ENCODE measurements at regions not wholly inside any gene's neighbourhood (a gene's known extent, or its start where the extent isn't known, plus 50 kb on each side); places are given as distances from the start of the nearest gene placed in this dataset.
"Not testable (repeated sequence)": the region's sequence is repeated elsewhere in the genome, so short reads cannot be mapped to it uniquely, and the experiment has no call there.

- TF ChIP-seq CTCF (IDR thresholded peaks at IDR 0.05), result no peak
- DNase-seq (ENCODE audit: low spot score) (no peak), ATAC-seq (ENCODE audit: low FRiP score) (no peak)
These were observed 125.6 kb downstream of the BANF2 start for GRCh38 chr20:17825252-17825959.

- TF ChIP-seq CTCF (IDR thresholded peaks at IDR 0.05), result no peak
- ATAC-seq (ENCODE audit: low FRiP score), result no peak
- no peak for DNase-seq (ENCODE audit: low spot score)
These were observed 125.0 kb downstream of the BANF2 start for GRCh38 chr20:17824676-17825251.

- ATAC-seq (ENCODE audit: low FRiP score) (no peak), DNase-seq (ENCODE audit: low spot score) (no peak)
- no peak for TF ChIP-seq CTCF (IDR thresholded peaks at IDR 0.05)
These were observed 123.8 kb downstream of the BANF2 start for GRCh38 chr20:17823409-17824144.

- TF ChIP-seq CTCF (IDR thresholded peaks at IDR 0.05), result no peak
- ATAC-seq (ENCODE audit: low FRiP score), result no peak
- DNase-seq (ENCODE audit: low spot score), result no peak
These were observed 123.0 kb downstream of the BANF2 start for GRCh38 chr20:17822540-17823408.

- TF ChIP-seq CTCF (IDR thresholded peaks at IDR 0.05), result no peak
- no peak for ATAC-seq (ENCODE audit: low FRiP score)
- DNase-seq (ENCODE audit: low spot score), result no peak
These were observed 122.3 kb downstream of the BANF2 start for GRCh38 chr20:17822039-17822438.

GRCh38 chr20:17821606-17822005 lies 121.8 kb downstream of the BANF2 start:
- DNase-seq (ENCODE audit: low spot score); ATAC-seq (ENCODE audit: low FRiP score): not testable (repeated sequence)
